Natural killer cell (primary cell): ENCODE measurements at regions not wholly inside any gene's neighbourhood (a gene's known extent, or its start where the extent isn't known, plus 50 kb on each side); places are given as distances from the start of the nearest gene placed in this dataset.

ENCODE experiments used
- ATAC-seq, 3 donors: fragments of 150-1000 bp in 2 of 3; fragments of 200-7000 bp in 1 of 3; cut with Tn5 transposase; 1 replicate in 1 of 3; 2 replicates in 2 of 3; pipeline ENCODE4 v1.10.0; 2021; ENCODE audit warnings: mild to moderate bottlenecking in 2 of 3, moderate library complexity in 2 of 3
- DNase-seq, 2 donors: peaks; one replicate each; pipeline versions ENCODE4 v3.0.0 to v3.0.0-alpha.2; 2013 to 2021; ENCODE audit warnings: mixed read lengths in 1 of 2
- H3K27ac ChIP-seq: one replicate; pipeline ENCODE4 v1.5.1; 2013; ENCODE audit warnings: mild to moderate bottlenecking, low read length
- H3K27me3 ChIP-seq: one replicate; pipeline ENCODE4 v1.6.1; 2013; ENCODE audit warnings: low read length; ENCODE audit not compliant: control insufficient read depth, insufficient read depth
- H3K36me3 ChIP-seq: one replicate; pipeline ENCODE4 v1.6.1; 2013; ENCODE audit warnings: low read length; ENCODE audit not compliant: control insufficient read depth, insufficient read depth
- H3K4me1 ChIP-seq: one replicate; pipeline ENCODE4 v1.6.1; 2013; ENCODE audit warnings: low read length; ENCODE audit not compliant: control insufficient read depth, insufficient read depth
- H3K4me3 ChIP-seq: one replicate; pipeline ENCODE4 v1.5.1; 2013; ENCODE audit warnings: low read length
- H3K9me3 ChIP-seq: one replicate; pipeline ENCODE4 v1.6.1; 2013; ENCODE audit warnings: low read length; ENCODE audit not compliant: control insufficient read depth, insufficient read depth
- H3K27ac Mint-ChIP-seq, 2 donors: one replicate each; pipeline ENCODE4 v1.8.0; 2022; ENCODE audit warnings: mild to moderate bottlenecking in 2 of 2, mixed read lengths in 2 of 2, moderate library complexity in 1 of 2
- H3K27me3 Mint-ChIP-seq, 2 donors: one replicate each; pipeline ENCODE4 v1.8.0; 2022; ENCODE audit warnings: low read depth in 2 of 2, mixed read lengths in 2 of 2
- H3K36me3 Mint-ChIP-seq: one replicate; pipeline ENCODE4 v1.8.0; 2022; ENCODE audit warnings: mixed read lengths
- H3K4me1 Mint-ChIP-seq, 2 donors: one replicate each; pipeline ENCODE4 v1.8.0; 2022; ENCODE audit warnings: mixed read lengths in 2 of 2
- H3K4me3 Mint-ChIP-seq: one replicate; pipeline ENCODE4 v1.8.0; 2022; ENCODE audit warnings: mild to moderate bottlenecking, moderate library complexity, mixed read lengths
- H3K9me3 Mint-ChIP-seq, 2 donors: one replicate each; pipeline ENCODE4 v1.8.0; 2022; ENCODE audit warnings: mixed read lengths in 2 of 2
- CTCF ChIP-seq: fragments of 200-600 bp; IDR thresholded peaks from one replicate; pipeline ENCODE4 v1.8.0; 2022; ENCODE audit warnings: antibody characterized with exemption
- WGBS: methylation state at CpG from one replicate; pipeline ENCODE4 v1.1.7; 2013; ENCODE audit warnings: missing lambda C conversion rate; ENCODE audit not compliant: insufficient coverage; 5-methylcytosine and 5-hydroxymethylcytosine counted together
- intact Hi-C: fragments of 100-400 bp; cut with micrococcal nuclease; formaldehyde crosslinking; loops from one replicate; pipeline ENCODE4 v1.14.2; 2022

- H3K27ac ChIP-seq: no peak overlapping the region
- intact Hi-C loops: no loop called here
- H3K27me3 Mint-ChIP-seq: peaks cover 0 to 5% of the 10 kb centered on the region in 2 donors
- H3K4me1 Mint-ChIP-seq: no peaks in the 10 kb centered on the region
- H3K4me3 Mint-ChIP-seq: no peak overlapping the region
- no peak overlapping the region for H3K27ac Mint-ChIP-seq
- no peaks in the 10 kb centered on the region for H3K36me3 Mint-ChIP-seq
- 97% methylated on average over 3 of the region's 4 CpGs for WGBS
- no peaks in the 10 kb centered on the region for H3K9me3 Mint-ChIP-seq
- H3K9me3 ChIP-seq: peaks cover 2% of the 10 kb centered on the region
- H3K4me1 ChIP-seq: no peaks in the 10 kb centered on the region
- ATAC-seq (no peak), DNase-seq (no peak)
- no peaks in the 10 kb centered on the region for H3K36me3 ChIP-seq
- no peak for TF ChIP-seq CTCF
- no peaks in the 10 kb centered on the region for H3K27me3 ChIP-seq
- H3K4me3 ChIP-seq: no peak overlapping the region
These were observed 683.7 kb upstream of the CBLB start for GRCh38 chr3:106552351-106553043.

GRCh38 chr3:106560451-106560966 is 691.7 kb upstream of the CBLB start:
- no peaks in the 10 kb centered on the region for H3K9me3 ChIP-seq
- H3K4me3 Mint-ChIP-seq: no peak overlapping the region
- H3K4me1 Mint-ChIP-seq: no peaks in the 10 kb centered on the region
- no peak overlapping the region for H3K27ac Mint-ChIP-seq
- no peaks in the 10 kb centered on the region for H3K9me3 Mint-ChIP-seq
- no peaks in the 10 kb centered on the region for H3K36me3 Mint-ChIP-seq
- H3K27ac ChIP-seq: no peak overlapping the region
- H3K4me1 ChIP-seq: no peaks in the 10 kb centered on the region
- no peak for TF ChIP-seq CTCF
- WGBS: 100% methylated on average over 1 of the region's 3 CpGs
- H3K4me3 ChIP-seq: no peak overlapping the region
- no peaks in the 10 kb centered on the region for H3K27me3 ChIP-seq
- intact Hi-C loops: no loop called here
- DNase-seq (no peak), ATAC-seq (no peak)
- H3K27me3 Mint-ChIP-seq: no peaks in the 10 kb centered on the region
- H3K36me3 ChIP-seq: no peaks in the 10 kb centered on the region

- 35% methylated on average over 3 of the region's 4 CpGs for WGBS
- H3K9me3 Mint-ChIP-seq: no peaks in the 10 kb centered on the region
- intact Hi-C loops: no loop called here
- H3K27me3 Mint-ChIP-seq: peaks cover 0 to 5% of the 10 kb centered on the region in 2 donors
- no peaks in the 10 kb centered on the region for H3K4me1 Mint-ChIP-seq
- no peaks in the 10 kb centered on the region for H3K9me3 ChIP-seq
- no peaks in the 10 kb centered on the region for H3K36me3 Mint-ChIP-seq
- H3K4me3 Mint-ChIP-seq: no peak overlapping the region
- no peak overlapping the region for H3K4me3 ChIP-seq
- H3K36me3 ChIP-seq: no peaks in the 10 kb centered on the region
- H3K4me1 ChIP-seq: no peaks in the 10 kb centered on the region
- no peak overlapping the region for H3K27ac Mint-ChIP-seq
- ATAC-seq (no peak), DNase-seq (peak in 1 of 2 donors; percentile 25)
- no peak for TF ChIP-seq CTCF
- H3K27ac ChIP-seq: no peak overlapping the region
- H3K27me3 ChIP-seq: no peaks in the 10 kb centered on the region
These were observed 697.5 kb upstream of the CBLB start for GRCh38 chr3:106566277-106566676.

- Mint-ChIP-seq H3K9me3 (no peaks in the 10 kb centered on the region), H3K4me3 (no peak overlapping the region), H3K27me3 (peaks cover 0 to 5% of the 10 kb centered on the region in 2 donors), H3K36me3 (no peaks in the 10 kb centered on the region), H3K27ac (no peak overlapping the region), H3K4me1 (no peaks in the 10 kb centered on the region)
- Histone ChIP-seq H3K4me3 (no peak overlapping the region), H3K9me3 (no peaks in the 10 kb centered on the region), H3K27me3 (no peaks in the 10 kb centered on the region), H3K27ac (no peak overlapping the region), H3K36me3 (no peaks in the 10 kb centered on the region), H3K4me1 (no peaks in the 10 kb centered on the region)
- no peak for ATAC-seq
- intact Hi-C loops: no loop called here
- WGBS: 95% methylated on average over 1 of the region's 1 CpG
- no peak for DNase-seq
- TF ChIP-seq CTCF: no peak
These were observed 701.6 kb upstream of the CBLB start for GRCh38 chr3:106570426-106570825.
